HG03045 (cell line): ENCODE measurements at regions not wholly inside any gene's neighbourhood (a gene's known extent, or its start where the extent isn't known, plus 50 kb on each side); places are given as distances from the start of the nearest gene placed in this dataset.

Experiments used
- ATAC-seq: cut with Tn5 transposase; IDR thresholded peaks from one replicate; pipeline ENCODE4 v1.9.1; 2021; ENCODE audit warnings: mild to moderate bottlenecking, moderate library complexity; ENCODE audit not compliant: unreplicated experiment

DNA sequence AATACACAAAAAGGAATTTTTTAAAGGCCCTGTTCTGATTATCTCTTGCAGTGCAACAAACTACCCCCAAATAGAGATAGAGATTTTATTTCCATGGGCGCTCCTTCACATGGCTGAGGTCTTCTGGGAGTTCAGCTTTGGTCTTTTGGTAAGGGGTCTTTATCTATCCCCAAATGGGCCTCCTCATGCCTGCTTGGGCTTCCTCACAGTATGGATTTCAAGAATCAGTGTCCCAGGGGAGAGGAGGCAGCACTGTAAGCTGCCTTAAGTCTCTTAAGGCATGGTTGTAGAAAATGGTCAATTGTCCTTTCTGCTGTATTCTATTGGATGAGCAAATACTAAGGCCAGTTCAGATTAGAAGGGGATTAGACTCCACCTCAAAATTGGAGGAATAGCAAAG is 966.2 kb downstream of the TYW1 start:
- no peak for ATAC-seq

DNA sequence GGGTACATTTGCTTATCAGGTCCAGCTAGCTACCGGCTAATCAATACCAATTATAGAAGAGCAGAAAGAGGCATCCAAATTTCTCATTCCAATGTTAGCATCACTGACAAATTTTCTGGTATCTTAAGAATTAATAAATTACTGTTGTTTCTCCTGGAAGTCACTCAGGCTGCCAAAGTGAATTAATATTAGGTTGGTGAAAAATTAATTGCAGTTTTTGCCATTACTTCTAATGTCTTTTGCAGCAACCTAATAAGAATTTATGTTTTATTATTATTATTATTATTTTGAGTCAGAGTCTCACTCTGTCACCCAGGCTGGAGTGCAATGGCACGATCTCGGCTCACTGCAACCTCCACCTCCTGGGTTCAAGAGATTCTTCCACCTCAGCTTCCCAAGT is 979.9 kb downstream of the TYW1 start:
- no peak for ATAC-seq

DNA sequence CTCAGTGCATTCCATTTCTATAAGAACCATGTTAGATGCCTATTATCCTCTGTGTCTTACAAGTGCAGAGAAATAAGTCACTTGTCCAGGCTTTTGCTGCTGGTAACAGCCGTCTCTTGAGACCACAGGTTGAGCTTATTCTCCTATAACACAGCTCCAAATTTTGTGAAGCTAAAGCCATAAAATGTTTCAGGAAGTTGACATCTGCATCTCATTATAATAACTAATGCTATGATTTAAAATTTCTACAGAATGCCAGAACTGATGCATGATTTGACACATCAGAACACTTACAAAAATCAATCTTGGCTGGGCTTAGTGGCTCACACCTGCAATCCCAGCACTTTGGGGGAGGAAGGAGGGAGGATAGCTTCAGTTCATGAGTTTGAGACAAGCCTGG is 986.9 kb downstream of the TYW1 start:
- ATAC-seq, result no peak

DNA sequence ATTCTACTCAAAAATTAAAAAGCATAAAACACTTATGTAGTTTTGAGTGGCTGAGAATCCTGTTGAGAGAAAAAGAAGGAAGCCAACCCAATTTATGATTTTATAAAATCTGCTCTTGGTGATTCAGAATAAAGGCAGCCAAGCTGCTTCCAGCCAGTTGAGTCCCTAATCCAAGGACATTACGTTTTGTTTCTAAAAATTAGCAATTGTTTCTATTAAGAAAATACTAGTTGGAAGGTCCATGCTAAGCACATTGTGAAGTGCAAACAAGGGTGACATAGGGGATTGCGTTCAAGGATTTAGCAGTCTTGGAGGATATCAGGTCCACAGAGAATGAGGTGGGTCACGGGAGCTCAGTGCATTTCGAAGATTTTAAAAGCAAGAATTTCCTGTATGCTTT is 987.7 kb downstream of the TYW1 start:
- ATAC-seq, result no peak

DNA sequence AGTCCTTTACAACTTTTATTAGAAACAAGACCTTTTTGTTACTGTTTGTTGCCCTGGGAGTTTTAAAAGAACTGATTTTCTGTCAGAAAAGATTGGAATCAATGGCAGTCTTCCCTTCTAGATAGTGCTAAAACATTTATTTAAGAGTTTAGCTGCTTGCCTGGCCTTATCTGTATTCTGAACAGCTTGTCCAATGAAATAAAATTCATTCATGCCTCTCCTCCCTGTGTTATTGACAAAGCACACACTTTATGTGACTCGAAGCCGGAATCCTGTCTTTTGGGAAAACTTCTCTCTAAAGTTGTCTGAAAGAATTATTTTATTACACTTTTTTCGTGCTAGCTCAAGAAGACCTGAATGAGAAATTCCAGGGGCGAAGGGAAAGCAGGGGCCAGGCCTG is 992.5 kb downstream of the TYW1 start:
- no peak for ATAC-seq

DNA sequence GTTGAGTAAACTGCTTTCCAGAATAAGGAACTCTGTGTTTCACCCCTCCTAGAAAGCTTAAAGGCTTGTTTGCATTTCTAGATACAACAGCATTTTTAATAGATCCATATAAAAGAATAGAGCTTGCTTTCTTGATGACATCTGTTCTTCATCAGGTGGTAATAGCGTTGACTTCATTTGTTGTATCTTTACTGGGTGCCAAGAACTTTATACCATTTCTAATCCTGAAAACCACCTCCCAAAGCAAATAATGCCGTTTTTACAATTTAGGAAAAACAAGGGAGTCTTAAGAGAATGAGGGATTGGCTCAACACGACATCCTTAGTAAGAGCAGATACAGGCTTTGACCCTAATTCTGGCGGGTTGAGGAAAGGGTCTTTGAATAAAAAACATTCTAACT is 993.4 kb downstream of the TYW1 start:
- no peak for ATAC-seq

DNA sequence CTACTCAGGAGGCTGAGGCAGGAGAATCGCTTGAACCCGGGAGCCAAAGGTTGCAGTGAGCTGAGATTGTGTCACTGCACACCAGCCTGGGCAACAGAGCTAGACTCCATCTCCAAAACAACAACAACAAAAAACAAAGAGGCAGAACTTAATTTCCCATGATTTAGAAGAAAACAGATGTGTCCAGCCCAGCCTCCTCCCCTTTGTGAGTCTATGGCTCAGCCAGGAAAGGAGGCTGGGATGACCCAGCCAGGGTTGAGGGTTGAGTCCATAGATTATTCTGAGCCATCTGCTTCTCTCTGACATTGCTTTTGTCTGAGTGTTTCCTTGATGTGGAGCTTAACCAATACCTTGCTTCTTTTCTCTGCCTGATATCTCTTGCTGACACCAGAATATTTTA is 994.1 kb downstream of the TYW1 start:
- no peak for ATAC-seq

DNA sequence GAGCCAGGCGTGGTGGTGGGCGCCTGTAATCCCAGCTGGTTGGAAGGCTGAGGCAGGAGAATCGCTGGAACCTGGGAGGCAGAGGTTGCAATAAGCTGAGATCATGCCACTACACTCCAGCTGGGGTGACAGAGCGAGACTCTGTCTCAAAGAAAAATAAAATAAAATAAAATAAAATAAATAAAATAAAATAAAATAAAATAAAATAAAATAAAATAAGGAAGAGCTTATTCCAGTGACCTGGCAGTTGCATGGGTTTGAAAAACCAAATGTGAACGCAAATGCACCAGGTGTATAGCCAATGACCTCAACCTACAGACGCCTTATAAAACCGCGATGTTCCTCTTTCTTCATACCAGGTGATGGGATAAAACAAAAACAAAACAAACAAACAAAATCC is 995.7 kb downstream of the TYW1 start:
- ATAC-seq, result no peak

DNA sequence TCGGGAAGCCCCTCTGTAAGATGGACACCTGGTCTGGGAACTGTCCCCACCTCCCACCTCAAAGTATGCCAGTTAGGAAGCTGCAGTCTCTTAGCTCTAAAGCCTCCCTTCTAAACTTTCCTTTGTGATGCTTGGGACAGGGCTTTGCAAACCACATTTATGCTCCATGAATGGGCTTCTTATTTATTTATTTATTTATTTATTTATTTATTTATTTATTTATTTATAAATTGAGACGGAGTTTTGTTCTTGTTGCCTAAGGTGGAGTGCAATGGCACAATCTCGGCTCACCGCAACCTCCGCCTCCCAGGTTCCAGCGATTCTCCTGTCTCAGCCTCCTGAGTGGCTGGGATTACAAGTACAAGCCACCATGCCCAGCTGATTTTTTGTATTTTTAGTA is 1009.4 kb downstream of the TYW1 start:
- ATAC-seq, result no peak

DNA sequence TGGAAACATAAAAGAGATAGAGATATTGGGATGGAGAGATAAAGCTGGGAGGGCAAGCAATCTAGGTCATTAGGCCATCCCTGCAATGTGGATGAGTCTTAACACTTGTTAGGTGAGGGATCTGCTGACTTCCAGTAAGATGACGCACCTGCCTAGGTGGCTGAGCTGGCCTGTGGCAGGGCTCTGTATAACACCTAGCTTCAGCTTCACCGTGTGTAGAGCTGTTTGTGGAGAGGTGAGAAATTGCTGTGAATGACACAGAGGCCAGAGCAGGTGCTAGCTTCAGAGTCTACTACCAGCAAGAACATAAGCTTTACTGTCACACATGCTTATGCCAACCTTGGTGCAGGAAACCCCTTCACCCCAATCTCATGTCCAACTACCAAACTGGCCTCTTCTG is 1010.0 kb downstream of the TYW1 start:
- ATAC-seq, result no peak

DNA sequence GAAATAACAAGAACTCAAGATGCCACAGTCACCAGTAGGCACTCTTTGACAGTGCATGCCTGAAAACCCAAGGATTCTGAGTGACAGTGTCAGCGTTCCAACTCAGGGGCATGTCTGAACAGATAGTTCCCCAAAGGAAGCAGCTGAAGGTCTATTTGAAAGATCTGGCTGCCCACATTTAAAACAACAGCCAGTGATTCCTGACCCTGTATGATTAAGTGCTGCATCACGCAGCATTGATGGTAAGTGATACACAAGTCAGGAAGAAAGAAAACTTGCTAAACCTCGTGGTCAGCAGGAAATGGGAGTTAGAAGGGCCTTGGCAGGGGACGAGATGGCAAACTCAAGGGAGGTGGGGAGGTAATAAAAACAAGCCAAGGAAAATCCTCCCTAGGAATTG is 1013.1 kb downstream of the TYW1 start:
- no peak for ATAC-seq

DNA sequence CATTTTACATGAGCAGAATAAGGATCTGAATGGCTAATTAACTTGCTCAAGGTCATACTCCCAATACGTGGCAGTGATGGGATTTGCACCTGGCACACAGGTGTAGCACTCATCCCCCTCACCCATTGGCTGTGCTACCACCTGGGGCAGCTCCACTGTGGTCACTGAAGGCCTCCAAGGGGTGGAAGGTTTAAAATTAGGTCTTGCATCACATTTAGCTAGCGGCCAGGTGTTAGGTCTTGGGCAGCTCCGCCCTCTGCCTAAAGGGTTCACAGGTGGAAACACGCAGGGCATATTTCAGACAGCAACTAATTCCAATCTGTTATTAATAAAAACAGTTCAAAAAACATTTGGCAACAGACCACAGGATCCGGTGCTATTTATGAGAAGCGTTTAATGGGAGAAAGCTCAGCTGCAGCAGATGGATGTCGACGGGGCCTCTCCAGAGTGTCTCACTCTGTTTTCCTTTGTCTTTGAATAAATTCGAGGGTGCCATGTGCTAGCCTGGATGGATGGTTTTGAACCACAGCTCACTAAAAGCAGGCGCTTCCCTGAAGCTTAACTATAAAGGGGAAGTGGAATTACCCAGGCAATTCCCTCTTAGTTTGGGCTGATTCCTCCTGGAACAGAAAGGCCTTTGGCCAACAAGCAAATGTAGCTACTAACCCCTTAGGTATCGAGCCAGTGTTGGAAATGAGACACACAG is 1017.6 kb downstream of the TYW1 start:
- no peak for ATAC-seq

DNA sequence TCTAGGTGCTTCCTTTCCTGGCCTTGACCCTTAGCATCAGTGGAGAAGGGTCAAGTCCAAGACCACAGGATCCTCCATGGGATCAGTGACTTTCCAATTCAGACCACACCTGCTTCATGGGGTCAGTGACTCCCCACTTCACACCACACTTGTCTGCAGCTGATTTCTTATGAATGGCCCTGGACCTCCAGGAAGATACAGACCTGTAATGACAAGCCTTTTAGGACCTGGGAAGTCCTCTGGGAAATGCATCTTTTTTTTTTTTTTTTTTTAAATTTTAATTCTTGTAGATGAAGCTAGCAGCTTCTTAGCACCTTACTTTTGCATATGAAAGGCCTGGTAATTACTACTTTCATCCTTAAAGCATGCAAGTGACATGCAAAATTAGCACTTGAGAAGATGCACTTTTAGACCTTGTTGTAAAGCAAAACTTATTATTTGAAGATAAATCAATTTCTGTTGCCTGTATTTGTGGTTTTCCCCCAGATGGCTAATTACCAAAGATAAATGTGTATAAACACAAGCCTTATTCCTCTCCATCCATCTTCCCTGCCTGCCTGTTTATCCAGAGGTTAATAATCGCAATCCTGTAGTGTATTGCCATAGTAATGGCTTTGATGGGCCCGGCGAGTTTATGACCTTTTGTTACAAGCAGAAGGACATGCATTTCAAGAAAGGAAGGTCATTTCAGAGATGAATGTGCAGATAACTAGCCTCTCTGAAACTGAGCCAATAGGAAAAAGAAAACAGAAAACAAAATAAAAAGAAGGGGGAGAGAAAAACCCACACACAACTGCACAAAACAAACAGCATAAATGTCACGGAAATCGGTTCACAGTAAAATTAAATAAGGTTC is 1018.7 kb downstream of the TYW1 start:
- ATAC-seq, result no peak

DNA sequence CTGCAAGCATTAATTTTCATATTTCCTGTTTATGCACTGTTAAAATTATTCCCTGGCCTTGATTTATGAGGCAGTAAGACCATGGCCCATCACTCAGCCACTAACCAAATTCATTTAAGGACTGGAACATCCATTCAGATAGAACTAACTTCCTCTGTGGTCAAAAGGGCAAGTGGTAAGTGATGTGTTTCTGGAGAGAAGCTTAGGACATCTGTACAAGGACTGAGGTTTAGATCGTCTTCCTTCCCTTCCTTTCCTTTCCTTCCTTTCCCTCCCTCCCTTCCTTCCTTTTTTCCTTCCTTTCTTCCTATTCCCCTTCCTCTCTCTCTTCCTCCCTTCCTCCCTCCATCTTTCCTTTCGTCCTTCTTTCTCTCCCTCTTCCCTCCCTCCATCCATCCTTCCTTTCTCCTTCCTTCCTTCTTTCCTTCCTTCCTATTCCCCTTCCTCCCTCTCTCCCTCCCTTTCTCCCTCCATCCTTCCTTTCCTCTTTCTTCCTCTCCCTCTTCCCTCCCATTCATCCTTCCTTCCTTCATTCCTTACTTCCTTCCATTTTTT is 1019.4 kb downstream of the TYW1 start:
- ATAC-seq, result no peak

DNA sequence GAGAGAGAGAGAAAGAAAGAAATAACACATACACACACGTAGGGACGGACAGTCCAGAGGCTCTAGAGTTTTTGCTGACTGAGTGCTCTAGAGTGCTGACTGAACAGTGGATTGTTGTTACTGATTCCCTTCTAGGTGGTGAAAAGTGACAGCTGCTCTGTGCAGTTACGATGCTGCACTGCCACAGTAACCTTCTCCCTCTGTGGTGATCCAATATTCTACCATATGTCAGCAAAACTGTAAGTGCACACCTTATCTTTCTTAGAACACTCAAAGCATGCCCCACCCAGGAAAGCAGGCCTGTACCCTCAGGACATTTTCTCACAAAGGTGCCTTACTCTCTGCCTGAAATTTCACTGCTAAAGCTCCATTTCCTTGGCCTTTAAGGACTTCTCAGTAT is 1023.5 kb downstream of the TYW1 start:
- no peak for ATAC-seq

DNA sequence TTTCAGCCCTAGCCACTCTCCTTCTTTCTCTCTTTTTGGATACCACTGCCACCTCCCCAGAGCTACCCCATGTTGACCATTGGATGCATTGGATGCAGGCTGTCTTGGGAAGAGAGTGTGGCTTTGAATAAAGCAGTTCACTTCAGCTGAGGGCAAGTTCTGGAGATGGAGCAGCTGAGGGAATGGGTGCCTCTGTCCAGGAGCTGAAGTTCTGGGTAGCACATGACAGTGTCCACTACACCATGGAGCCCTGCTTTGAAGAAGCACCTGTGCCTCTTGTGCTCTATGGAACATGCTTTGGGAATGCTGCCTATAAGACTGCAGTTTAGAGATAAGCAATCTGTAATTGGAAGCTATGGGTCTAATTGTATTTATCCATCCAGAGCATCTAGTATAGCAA is 1028.7 kb downstream of the TYW1 start:
- ATAC-seq, result no peak

DNA sequence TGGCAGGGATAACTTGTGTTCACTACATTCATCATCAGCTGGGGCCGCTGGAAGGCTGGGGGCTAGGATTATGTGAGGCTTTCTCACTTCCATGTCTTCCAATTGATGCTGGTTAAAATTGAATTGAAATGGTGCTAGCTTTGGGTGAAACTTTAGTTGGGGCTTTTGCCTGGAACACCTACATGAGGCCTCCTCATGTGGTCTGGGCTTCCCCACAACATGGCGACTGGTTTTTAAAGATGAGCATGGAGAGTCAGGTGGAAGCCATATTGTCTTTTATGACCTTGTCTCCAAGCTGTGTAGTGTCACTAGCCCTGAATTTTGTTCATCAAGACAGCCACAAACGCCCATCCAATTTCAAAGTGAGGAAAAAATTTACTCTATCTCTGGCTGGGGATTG is 1033.9 kb downstream of the TYW1 start:
- no peak for ATAC-seq

DNA sequence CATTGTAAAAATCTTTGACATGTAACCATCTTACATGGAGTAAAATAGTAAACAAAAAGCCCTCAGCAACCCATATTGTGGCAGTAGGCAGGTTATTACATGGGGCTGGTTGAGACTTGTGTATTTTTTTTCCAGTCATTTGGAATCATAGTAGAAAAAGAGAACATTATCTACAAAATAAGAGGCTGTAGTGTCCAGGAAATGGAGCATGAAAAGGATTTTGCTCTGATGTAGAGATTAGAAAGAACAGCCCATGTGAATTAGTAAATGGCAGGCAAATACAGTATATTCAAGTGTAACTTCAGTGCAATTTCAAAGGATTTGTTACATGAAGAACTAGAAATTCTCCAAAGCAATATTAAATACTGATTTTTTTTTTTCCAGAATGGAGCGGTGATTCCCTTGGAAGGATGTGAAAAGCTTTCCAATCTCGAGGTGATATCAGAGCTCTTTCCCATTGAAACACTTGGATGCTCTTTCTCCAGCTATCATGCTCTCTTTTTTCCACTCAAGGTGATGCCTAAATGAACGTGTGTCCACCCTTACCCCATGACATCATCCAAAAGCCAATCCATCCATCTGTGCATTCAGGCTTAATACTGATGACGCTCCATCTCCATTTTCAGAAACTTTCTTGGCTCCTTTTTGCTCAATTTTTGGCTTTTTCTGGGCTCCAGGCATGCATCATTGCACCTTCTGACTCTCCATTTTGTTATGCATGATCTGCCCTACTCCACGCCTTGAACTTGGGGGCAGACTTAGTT is 1034.7 kb downstream of the TYW1 start:
- ATAC-seq, result no peak

DNA sequence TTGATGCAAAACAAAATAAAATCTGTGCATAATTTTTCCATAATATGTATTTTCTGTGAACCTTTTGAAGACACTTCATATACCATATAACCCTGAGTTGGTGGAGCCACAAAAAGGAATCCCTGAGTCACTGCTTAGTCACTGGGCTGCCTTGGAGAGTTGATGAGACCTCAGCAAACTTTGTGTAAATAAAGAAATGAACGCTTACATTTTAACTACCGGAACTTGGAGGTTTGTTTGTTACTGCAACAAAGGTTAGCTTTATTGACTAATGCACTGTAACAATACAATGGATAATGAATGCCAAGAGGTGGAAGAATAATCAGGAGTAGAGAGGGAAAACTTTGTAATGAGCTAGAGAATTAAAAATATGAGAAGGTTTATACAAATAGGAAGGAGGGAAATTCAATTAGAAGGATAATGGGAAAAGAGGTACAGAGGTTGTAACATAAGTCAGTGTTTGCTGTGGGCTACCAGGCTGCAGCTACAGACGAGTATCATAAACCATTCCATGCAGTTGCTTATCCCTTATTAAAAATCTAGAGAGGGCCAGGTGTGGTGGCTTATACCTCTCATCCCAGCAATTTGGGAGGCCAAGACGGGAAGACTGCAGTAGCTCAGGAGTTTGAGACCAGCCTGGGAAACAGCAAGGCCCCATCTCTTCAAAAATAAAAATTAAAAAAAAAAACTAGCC is 1042.1 kb downstream of the TYW1 start:
- ATAC-seq, result no peak

DNA sequence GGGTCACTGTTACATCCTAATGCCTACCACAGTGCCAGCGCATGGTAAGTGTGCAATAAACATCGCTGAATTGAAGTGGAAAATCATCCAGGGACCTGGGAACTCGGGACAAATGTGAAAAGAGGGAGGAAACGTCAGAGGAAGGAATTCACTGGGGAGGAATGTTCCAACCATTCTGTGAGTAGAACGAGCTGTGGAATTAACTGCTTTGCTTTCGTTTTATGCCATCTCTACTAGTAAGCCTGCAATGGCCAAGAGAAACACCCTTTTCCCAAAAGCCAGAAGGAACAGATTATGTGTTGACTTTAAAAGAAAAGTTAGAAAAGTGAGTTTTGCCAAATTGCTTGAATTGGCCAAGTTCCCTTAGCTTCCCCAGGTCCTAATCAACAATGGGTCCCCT is 1044.9 kb downstream of the TYW1 start:
- no peak for ATAC-seq

DNA sequence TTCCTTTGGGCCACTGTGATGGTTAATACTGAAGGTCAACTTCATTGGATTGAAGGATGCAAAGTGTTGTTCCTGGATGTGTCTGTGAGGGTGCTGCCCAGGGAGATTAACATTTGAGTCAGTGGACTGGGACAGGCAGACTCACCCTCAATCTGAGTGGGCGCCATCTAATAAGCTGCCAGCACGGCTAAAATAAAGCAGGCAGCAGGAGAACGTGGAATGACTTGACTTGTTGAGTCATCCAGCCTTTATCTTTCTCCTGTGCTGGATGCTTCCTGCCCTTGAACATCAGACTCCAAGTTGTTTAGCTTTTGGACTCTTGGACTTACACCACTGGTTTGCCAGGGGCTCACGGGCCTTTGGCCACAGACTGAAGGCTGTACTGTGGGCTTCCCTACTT is 1046.9 kb downstream of the TYW1 start:
- ATAC-seq, result no peak
